OCI-LY7 (cell line): ENCODE measurements at regions not wholly inside any gene's neighbourhood (a gene's known extent, or its start where the extent isn't known, plus 50 kb on each side); places are given as distances from the start of the nearest gene placed in this dataset.
"Not testable (repeated sequence)": the region's sequence is repeated elsewhere in the genome, so short reads cannot be mapped to it uniquely, and the experiment has no call there.

Experiments
- BruUV-seq: library from RNA; stranded (reverse); fragments of 400-500 nt; replicated peaks from 2 replicates; lab custom pipeline; 2021; lab: Mats Ljungman, UMichigan
- CTCF ChIA-PET: fragments of 300-600 bp; sonication (Branson Sonifier 250); formaldehyde crosslinking; loops from one replicate; lab custom pipeline; 2022; ENCODE audit warnings: antibody characterized with exemption; ENCODE audit not compliant: unreplicated experiment; lab: Charles Lee
- POLR2A ChIA-PET: fragments of 300-600 bp; sonication (Branson Sonifier 250); formaldehyde crosslinking; loops from one replicate; lab custom pipeline; 2022; ENCODE audit warnings: antibody characterized with exemption; lab: Charles Lee
- DNase-seq: peaks from one replicate; pipeline ENCODE4 v3.0.0-alpha.2; 2015; ENCODE audit warnings: low spot score
- H2AFZ ChIP-seq: fragments of 200-600 bp; sonication (generic), shearing (Covaris generic); 2 replicates; pipeline ENCODE4 v1.6.1; 2014; ENCODE audit warnings: mild to moderate bottlenecking, antibody characterized with exemption, low read length, moderate library complexity
- H3K27ac ChIP-seq: fragments of 200-600 bp; sonication (generic); 2 replicates; pipeline ENCODE4 v1.5.1; 2014; ENCODE audit warnings: mixed run types, low read depth, mild to moderate bottlenecking, moderate library complexity, low read length, inconsistent platforms; ENCODE audit not compliant: poor library complexity, severe bottlenecking
- H3K36me3 ChIP-seq: fragments of 200-600 bp; sonication (generic); 2 replicates; pipeline ENCODE4 v1.6.1; 2014; ENCODE audit warnings: mild to moderate bottlenecking, antibody characterized with exemption, low read length, moderate library complexity, mixed read lengths; ENCODE audit not compliant: insufficient read depth
- H3K4me1 ChIP-seq: fragments of 200-600 bp; sonication (generic); 2 replicates; pipeline ENCODE4 v1.5.1; 2014; ENCODE audit warnings: mild to moderate bottlenecking, low read length; ENCODE audit not compliant: insufficient read depth, poor library complexity, severe bottlenecking
- H3K4me2 ChIP-seq: fragments of 200-600 bp; sonication (generic); 2 replicates; pipeline ENCODE4 v1.6.1; 2014; ENCODE audit warnings: mild to moderate bottlenecking, low read length
- H3K4me3 ChIP-seq: fragments of 200-600 bp; sonication (generic); 2 replicates; pipeline ENCODE4 v1.5.1; 2014; ENCODE audit warnings: mild to moderate bottlenecking, low read depth, low read length; ENCODE audit not compliant: poor library complexity, severe bottlenecking
- H3K79me2 ChIP-seq: fragments of 200-600 bp; sonication (generic); 2 replicates; pipeline ENCODE4 v1.6.1; 2016; ENCODE audit warnings: low read depth, mild to moderate bottlenecking, low read length, moderate library complexity, mixed read lengths; ENCODE audit not compliant: insufficient read depth
- H3K9me2 ChIP-seq: fragments of 200-600 bp; sonication (generic); 2 replicates; pipeline ENCODE4 v1.6.1; 2016; ENCODE audit warnings: mild to moderate bottlenecking, low read length, mixed read lengths; ENCODE audit not compliant: insufficient read depth
- H3K9me3 ChIP-seq: fragments of 200-600 bp; sonication (generic); 2 replicates; pipeline ENCODE4 v1.6.1; 2014; ENCODE audit warnings: mild to moderate bottlenecking, mixed run types, low read length, mixed read lengths
- H4K20me1 ChIP-seq: fragments of 200-600 bp; sonication (generic); 2 replicates; pipeline ENCODE4 v1.6.1; 2014; ENCODE audit warnings: mild to moderate bottlenecking, antibody characterized with exemption, low read length, moderate library complexity, mixed read lengths; ENCODE audit not compliant: insufficient read depth
- EZH2phosphoT487 ChIP-seq: fragments of 200-600 bp; sonication (generic); IDR thresholded peaks from 2 replicates; pipeline ENCODE4 v1.6.1; 2018; ENCODE audit warnings: low read depth, borderline replicate concordance, mild to moderate bottlenecking, mixed run types, antibody characterized with exemption, low read length, moderate library complexity, mixed read lengths
- intact Hi-C: fragments of 100-400 bp; cut with micrococcal nuclease; formaldehyde crosslinking; loops from one replicate; pipeline ENCODE4 v1.10.0; 2022; ENCODE audit not compliant: unreplicated experiment
- TF ChIP-seq, protein P1 (sequence below): fragments of 200-600 bp; sonication (generic); conservative IDR thresholded peaks from 2 replicates; pipeline ENCODE4 v1.5.1; 2014; ENCODE audit warnings: mild to moderate bottlenecking, antibody characterized with exemption, low read length, moderate library complexity, mixed read lengths

DNA sequence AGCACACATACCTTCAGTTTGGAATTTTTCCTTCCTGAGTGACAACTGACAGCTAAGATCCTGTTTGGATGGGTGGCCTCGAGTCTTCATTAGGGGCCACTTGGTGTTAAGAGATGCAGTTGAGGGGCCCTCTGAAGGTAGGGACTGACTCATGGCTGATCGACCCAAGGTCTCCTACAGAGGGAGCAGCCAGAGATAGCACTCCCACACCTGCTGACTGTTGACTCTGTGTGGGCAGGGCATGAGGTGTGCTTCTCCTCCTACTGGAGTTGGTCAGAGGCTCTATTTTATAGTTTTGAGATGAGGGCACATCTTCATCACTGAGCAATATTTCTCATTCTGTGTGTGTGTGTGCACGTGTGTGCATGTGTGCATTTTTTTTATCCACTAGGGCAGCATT lies 378.8 kb upstream of the PODXL start:
- Histone ChIP-seq H3K4me1 (no peaks in the 10 kb centered on the region), H3K9me2 (no peaks in the 10 kb centered on the region), H3K27ac (no peak overlapping the region), H3K9me3 (no peaks in the 10 kb centered on the region), H3K4me2 (no peak overlapping the region), H3K79me2 (no peaks in the 10 kb centered on the region), H3K36me3 (no peaks in the 10 kb centered on the region), H2AFZ (no peak overlapping the region), H3K4me3 (no peak overlapping the region), H4K20me1 (no peaks in the 10 kb centered on the region)
- DNase-seq, result no peak
- BruUV-seq, result no TSS peak
- intact Hi-C loops, result no loop called here
- no peak for TF ChIP-seq EZH2phosphoT487
- TF ChIP-seq, protein P1, sequence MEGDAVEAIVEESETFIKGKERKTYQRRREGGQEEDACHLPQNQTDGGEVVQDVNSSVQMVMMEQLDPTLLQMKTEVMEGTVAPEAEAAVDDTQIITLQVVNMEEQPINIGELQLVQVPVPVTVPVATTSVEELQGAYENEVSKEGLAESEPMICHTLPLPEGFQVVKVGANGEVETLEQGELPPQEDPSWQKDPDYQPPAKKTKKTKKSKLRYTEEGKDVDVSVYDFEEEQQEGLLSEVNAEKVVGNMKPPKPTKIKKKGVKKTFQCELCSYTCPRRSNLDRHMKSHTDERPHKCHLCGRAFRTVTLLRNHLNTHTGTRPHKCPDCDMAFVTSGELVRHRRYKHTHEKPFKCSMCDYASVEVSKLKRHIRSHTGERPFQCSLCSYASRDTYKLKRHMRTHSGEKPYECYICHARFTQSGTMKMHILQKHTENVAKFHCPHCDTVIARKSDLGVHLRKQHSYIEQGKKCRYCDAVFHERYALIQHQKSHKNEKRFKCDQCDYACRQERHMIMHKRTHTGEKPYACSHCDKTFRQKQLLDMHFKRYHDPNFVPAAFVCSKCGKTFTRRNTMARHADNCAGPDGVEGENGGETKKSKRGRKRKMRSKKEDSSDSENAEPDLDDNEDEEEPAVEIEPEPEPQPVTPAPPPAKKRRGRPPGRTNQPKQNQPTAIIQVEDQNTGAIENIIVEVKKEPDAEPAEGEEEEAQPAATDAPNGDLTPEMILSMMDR, result no peak
- ChIA-PET CTCF (no interaction called here), POLR2A (no interaction called here)

DNA sequence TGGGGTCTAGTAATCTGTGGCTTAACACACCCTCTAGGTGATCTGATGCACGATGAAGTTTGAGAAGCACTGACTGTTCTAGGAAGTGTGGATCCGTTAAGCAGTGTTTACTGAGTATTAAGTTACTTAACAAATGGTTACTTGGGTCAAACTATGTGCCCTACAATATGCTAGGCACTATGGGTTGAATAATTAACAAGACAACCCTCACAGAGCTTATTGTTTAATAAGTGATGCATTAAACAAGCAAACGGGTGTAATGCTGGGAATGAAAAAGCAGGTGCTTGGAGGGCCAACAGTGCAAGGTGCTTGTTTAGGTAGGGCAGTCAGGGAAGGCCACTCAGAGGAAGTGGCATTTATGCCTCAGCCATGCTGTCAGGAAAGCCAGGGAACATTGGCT lies 378.0 kb upstream of the PODXL start:
- DNase-seq, result no peak
- Histone ChIP-seq H3K79me2 (no peaks in the 10 kb centered on the region), H3K9me3 (no peaks in the 10 kb centered on the region), H3K36me3 (no peaks in the 10 kb centered on the region), H4K20me1 (no peaks in the 10 kb centered on the region), H3K4me1 (no peaks in the 10 kb centered on the region), H3K4me2 (no peak overlapping the region), H3K9me2 (no peaks in the 10 kb centered on the region), H3K27ac (no peak overlapping the region), H3K4me3 (no peak overlapping the region), H2AFZ (no peak overlapping the region)
- no peak for TF ChIP-seq EZH2phosphoT487
- TF ChIP-seq, protein P1, result no peak
- intact Hi-C loops, result no loop called here
- no TSS peak for BruUV-seq
- ChIA-PET POLR2A (no interaction called here), CTCF (no interaction called here)

- Histone ChIP-seq H3K9me3 (no peaks in the 10 kb centered on the region), H3K36me3 (no peaks in the 10 kb centered on the region), H2AFZ (no peak overlapping the region), H3K4me2 (no peak overlapping the region), H3K4me1 (no peaks in the 10 kb centered on the region), H3K79me2 (no peaks in the 10 kb centered on the region), H3K27ac (no peak overlapping the region), H3K4me3 (no peak overlapping the region), H4K20me1 (no peaks in the 10 kb centered on the region), H3K9me2 (no peaks in the 10 kb centered on the region)
- DNase-seq, result no peak
- CTCF ChIA-PET, result no interaction called here
- TF ChIP-seq, protein P1, result no peak
- TF ChIP-seq EZH2phosphoT487, result no peak
- no TSS peak for BruUV-seq
- POLR2A ChIA-PET, result no interaction called here
- intact Hi-C loops, result no loop called here
Observed at GRCh38 chr7:131933751-131934289, 377.4 kb upstream of the PODXL start.

DNA sequence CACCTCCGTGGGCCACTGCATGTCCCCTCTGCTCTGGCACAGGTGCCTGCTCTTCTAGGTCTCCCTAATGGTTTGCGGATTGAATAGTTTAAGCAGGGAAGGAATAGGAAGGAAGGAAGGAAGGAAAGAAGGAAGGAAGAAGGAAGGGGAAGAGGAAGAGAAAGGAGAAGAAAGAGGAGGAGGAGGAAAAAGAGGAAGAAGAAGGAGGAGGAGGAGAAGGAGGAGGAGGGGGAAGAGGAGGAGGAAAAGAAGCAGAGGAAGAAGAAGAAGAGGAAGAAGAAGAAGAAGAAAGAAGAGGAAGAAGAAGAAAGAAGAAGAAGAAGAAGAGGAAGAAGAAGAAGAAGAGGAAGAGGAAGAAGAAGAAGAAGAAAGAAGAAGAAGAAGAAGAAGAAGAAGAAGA lies 376.8 kb upstream of the PODXL start:
- H3K4me3 ChIP-seq, H3K27ac ChIP-seq, H3K36me3 ChIP-seq, H4K20me1 ChIP-seq, H3K79me2 ChIP-seq, DNase-seq, intact Hi-C loops, POLR2A ChIA-PET, H2AFZ ChIP-seq, H3K9me3 ChIP-seq, H3K9me2 ChIP-seq, H3K4me2 ChIP-seq, CTCF ChIA-PET, H3K4me1 ChIP-seq, BruUV-seq: not testable (repeated sequence)
